ENCODE measurements at regions not wholly inside any gene's neighbourhood (a gene's known extent, or its start where the extent isn't known, plus 50 kb on each side); places are given as distances from the start of the nearest gene placed in this dataset.

- H3K9me3 ChIP-seq, result no peaks in the 10 kb centered on the region
- no peaks in the 10 kb centered on the region for H3K36me3 ChIP-seq
- no peaks in the 10 kb centered on the region for H3K4me1 ChIP-seq (ENCODE audit: insufficient read depth)
- TF ChIP-seq, protein P1, sequence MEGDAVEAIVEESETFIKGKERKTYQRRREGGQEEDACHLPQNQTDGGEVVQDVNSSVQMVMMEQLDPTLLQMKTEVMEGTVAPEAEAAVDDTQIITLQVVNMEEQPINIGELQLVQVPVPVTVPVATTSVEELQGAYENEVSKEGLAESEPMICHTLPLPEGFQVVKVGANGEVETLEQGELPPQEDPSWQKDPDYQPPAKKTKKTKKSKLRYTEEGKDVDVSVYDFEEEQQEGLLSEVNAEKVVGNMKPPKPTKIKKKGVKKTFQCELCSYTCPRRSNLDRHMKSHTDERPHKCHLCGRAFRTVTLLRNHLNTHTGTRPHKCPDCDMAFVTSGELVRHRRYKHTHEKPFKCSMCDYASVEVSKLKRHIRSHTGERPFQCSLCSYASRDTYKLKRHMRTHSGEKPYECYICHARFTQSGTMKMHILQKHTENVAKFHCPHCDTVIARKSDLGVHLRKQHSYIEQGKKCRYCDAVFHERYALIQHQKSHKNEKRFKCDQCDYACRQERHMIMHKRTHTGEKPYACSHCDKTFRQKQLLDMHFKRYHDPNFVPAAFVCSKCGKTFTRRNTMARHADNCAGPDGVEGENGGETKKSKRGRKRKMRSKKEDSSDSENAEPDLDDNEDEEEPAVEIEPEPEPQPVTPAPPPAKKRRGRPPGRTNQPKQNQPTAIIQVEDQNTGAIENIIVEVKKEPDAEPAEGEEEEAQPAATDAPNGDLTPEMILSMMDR (IDR thresholded peaks at IDR 0.05), result no peak
- TF ChIP-seq EP300 (IDR thresholded peaks at IDR 0.05) (no peak), POLR2A (IDR thresholded peaks at IDR 0.05) (no peak)
- no peak overlapping the region for H3K4me3 ChIP-seq
- intact Hi-C loops (cut with DNase I), result no loop called here
- no peak overlapping the region for H3K27ac ChIP-seq
- no peak for DNase-seq
- no peaks in the 10 kb centered on the region for H3K27me3 ChIP-seq
- WGBS, 3 donors, result 84 to 87% (median 87%) methylated on average over 14 of the region's 14 CpGs
These were observed 78.7 kb upstream of the IRX4 start for GRCh38 chr5:1961304-1961946.

- DNase-seq, result no peak
- H3K4me3 ChIP-seq, result no peak overlapping the region
- TF ChIP-seq EP300 (IDR thresholded peaks at IDR 0.05) (no peak), POLR2A (IDR thresholded peaks at IDR 0.05) (no peak)
- TF ChIP-seq, protein P1 (IDR thresholded peaks at IDR 0.05), result no peak
- H3K9me3 ChIP-seq, result no peaks in the 10 kb centered on the region
- WGBS, 3 donors, result 97 to 99% (median 98%) methylated on average over 8 of the region's 8 CpGs
- no peaks in the 10 kb centered on the region for H3K27me3 ChIP-seq
- no peaks in the 10 kb centered on the region for H3K36me3 ChIP-seq
- intact Hi-C loops (cut with DNase I), result no loop called here
- no peaks in the 10 kb centered on the region for H3K4me1 ChIP-seq (ENCODE audit: insufficient read depth)
- H3K27ac ChIP-seq, result no peak overlapping the region
These were observed 78.0 kb upstream of the IRX4 start for GRCh38 chr5:1960595-1961303.

GRCh38 chr5:1959725-1960581, 77.2 kb upstream of the IRX4 start:
- no peaks in the 10 kb centered on the region for H3K9me3 ChIP-seq
- no peak for TF ChIP-seq EP300 (IDR thresholded peaks at IDR 0.05)
- TF ChIP-seq, protein P1 (IDR thresholded peaks at IDR 0.05), result no peak
- no peak for TF ChIP-seq POLR2A (IDR thresholded peaks at IDR 0.05)
- H3K4me1 ChIP-seq (ENCODE audit: insufficient read depth), result no peaks in the 10 kb centered on the region
- no peak for DNase-seq
- intact Hi-C loops (cut with DNase I), result no loop called here
- 86 to 91% (median 87%) methylated on average over 27 of the region's 27 CpGs for WGBS, 3 donors
- no peaks in the 10 kb centered on the region for H3K27me3 ChIP-seq
- no peaks in the 10 kb centered on the region for H3K36me3 ChIP-seq
- H3K27ac ChIP-seq, result no peak overlapping the region
- no peak overlapping the region for H3K4me3 ChIP-seq

DNA sequence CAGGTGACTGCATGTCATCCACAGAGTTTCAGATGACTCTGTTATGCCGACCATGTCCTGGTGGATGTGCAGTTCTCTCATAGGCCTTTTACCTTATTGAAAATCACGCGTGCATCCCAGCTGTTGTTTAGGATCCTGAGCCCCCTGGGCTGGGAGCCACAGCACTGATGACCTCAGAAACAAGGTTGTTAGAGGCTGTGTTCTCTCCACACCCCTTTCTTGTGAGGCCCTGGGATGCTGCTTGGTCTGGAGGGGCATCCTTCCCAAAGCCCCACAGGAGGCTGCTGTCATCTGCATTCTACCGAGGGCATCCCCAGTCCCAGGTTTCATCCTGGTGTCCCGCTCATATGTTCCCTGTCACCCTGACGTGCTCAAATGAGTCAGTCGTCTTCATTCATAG, 76.5 kb upstream of the IRX4 start:
- DNase-seq, result no peak
- Histone ChIP-seq H3K27ac (no peak overlapping the region), H3K4me1 (ENCODE audit: insufficient read depth) (no peaks in the 10 kb centered on the region), H3K36me3 (no peaks in the 10 kb centered on the region), H3K9me3 (no peaks in the 10 kb centered on the region), H3K4me3 (no peak overlapping the region), H3K27me3 (no peaks in the 10 kb centered on the region)
- intact Hi-C loops (cut with DNase I), result no loop called here
- WGBS, 3 donors, result 77 to 86% (median 80%) methylated on average over 7 of the region's 7 CpGs
- TF ChIP-seq EP300 (IDR thresholded peaks at IDR 0.05) (no peak), POLR2A (IDR thresholded peaks at IDR 0.05) (no peak)
- TF ChIP-seq, protein P1 (IDR thresholded peaks at IDR 0.05), result no peak

Data from ovary (tissue), 7 donors.